ENCODE measurements at regions not wholly inside any gene's neighbourhood (a gene's known extent, or its start where the extent isn't known, plus 50 kb on each side); places are given as distances from the start of the nearest gene placed in this dataset.

- Histone ChIP-seq H3K4me3 (ENCODE audit: low read length) (no peak overlapping the region), H2AFZ (ENCODE audit: low read depth, low read length) (no peak overlapping the region), H3K9me3 (ENCODE audit: low read length) (no peaks in the 10 kb centered on the region), H4K20me1 (ENCODE audit: insufficient read depth) (no peaks in the 10 kb centered on the region), H3K9ac (ENCODE audit: low read length) (no peak overlapping the region), H3F3A (ENCODE audit: insufficient read depth, low read length, poor library complexity, severe bottlenecking) (no peaks in the 10 kb centered on the region), H3K27ac (ENCODE audit: low read length) (peak overlapping the region; percentile 34), H3K4me2 (ENCODE audit: low read length) (peak overlapping the region; percentile 37), H3K36me3 (ENCODE audit: insufficient read depth, low read length) (no peaks in the 10 kb centered on the region), H3K9me2 (ENCODE audit: insufficient read depth, low read length) (no peaks in the 10 kb centered on the region), H3K27me3 (ENCODE audit: insufficient read depth, low read depth, low read length) (no peaks in the 10 kb centered on the region), H3K79me2 (replicated peaks; ENCODE audit: insufficient read depth, low read length) (no peaks in the 10 kb centered on the region)
- TF ChIP-seq EP300 (conservative IDR thresholded peaks at IDR 0.05; ENCODE audit: poor library complexity, severe bottlenecking) = peak; percentile 62
- TF ChIP-seq SMC3 (conservative IDR thresholded peaks at IDR 0.05; ENCODE audit: poor library complexity) = no peak
Observed at GRCh38 chr6:93498713-93499112, 79.4 kb upstream of the EPHA7 start.

GRCh38 chr6:93496548-93496947, 77.2 kb upstream of the EPHA7 start:
- no peaks in the 10 kb centered on the region for H3F3A ChIP-seq (ENCODE audit: insufficient read depth, low read length, poor library complexity, severe bottlenecking)
- no peak overlapping the region for H3K4me2 ChIP-seq (ENCODE audit: low read length)
- H3K27ac ChIP-seq (ENCODE audit: low read length) = no peak overlapping the region
- no peaks in the 10 kb centered on the region for H3K27me3 ChIP-seq (ENCODE audit: insufficient read depth, low read depth, low read length)
- no peaks in the 10 kb centered on the region for H3K36me3 ChIP-seq (ENCODE audit: insufficient read depth, low read length)
- H2AFZ ChIP-seq (ENCODE audit: low read depth, low read length) = no peak overlapping the region
- H3K79me2 ChIP-seq (replicated peaks; ENCODE audit: insufficient read depth, low read length) = no peaks in the 10 kb centered on the region
- no peak overlapping the region for H3K4me3 ChIP-seq (ENCODE audit: low read length)
- H3K9ac ChIP-seq (ENCODE audit: low read length) = no peak overlapping the region
- TF ChIP-seq TAF1 (IDR thresholded peaks at IDR 0.05; ENCODE audit: low read depth) = no peak
- no peak for TF ChIP-seq RAD21 (conservative IDR thresholded peaks at IDR 0.05)
- no peak for TF ChIP-seq SMC3 (conservative IDR thresholded peaks at IDR 0.05; ENCODE audit: poor library complexity)
- TF ChIP-seq MXI1 (conservative IDR thresholded peaks at IDR 0.05; ENCODE audit: poor library complexity, severe bottlenecking) = no peak
- no peak for TF ChIP-seq CTCF (IDR thresholded peaks at IDR 0.05; ENCODE audit: poor library complexity, severe bottlenecking)
- TF ChIP-seq EP300 (conservative IDR thresholded peaks at IDR 0.05; ENCODE audit: poor library complexity, severe bottlenecking) = no peak
- no peak for TF ChIP-seq REST (IDR thresholded peaks at IDR 0.05; ENCODE audit: borderline replicate concordance)
- H3K9me3 ChIP-seq (ENCODE audit: low read length) = no peaks in the 10 kb centered on the region
- H3K9me2 ChIP-seq (ENCODE audit: insufficient read depth, low read length) = no peaks in the 10 kb centered on the region
- no peaks in the 10 kb centered on the region for H4K20me1 ChIP-seq (ENCODE audit: insufficient read depth)

GRCh38 chr6:93494057-93494456, 74.7 kb upstream of the EPHA7 start:
- Histone ChIP-seq H3K4me2 (ENCODE audit: low read length) (no peak overlapping the region), H3K9me3 (ENCODE audit: low read length) (no peaks in the 10 kb centered on the region), H3K36me3 (ENCODE audit: insufficient read depth, low read length) (no peaks in the 10 kb centered on the region), H3K27me3 (ENCODE audit: insufficient read depth, low read depth, low read length) (no peaks in the 10 kb centered on the region), H3K9me2 (ENCODE audit: insufficient read depth, low read length) (no peaks in the 10 kb centered on the region), H3K4me3 (ENCODE audit: low read length) (no peak overlapping the region), H3K27ac (ENCODE audit: low read length) (no peak overlapping the region), H4K20me1 (ENCODE audit: insufficient read depth) (no peaks in the 10 kb centered on the region), H3K9ac (ENCODE audit: low read length) (no peak overlapping the region), H2AFZ (ENCODE audit: low read depth, low read length) (no peak overlapping the region), H3K79me2 (replicated peaks; ENCODE audit: insufficient read depth, low read length) (no peaks in the 10 kb centered on the region), H3F3A (ENCODE audit: insufficient read depth, low read length, poor library complexity, severe bottlenecking) (no peaks in the 10 kb centered on the region)
- TF ChIP-seq REST (IDR thresholded peaks at IDR 0.05; ENCODE audit: borderline replicate concordance) (no peak), CTCF (IDR thresholded peaks at IDR 0.05; ENCODE audit: poor library complexity, severe bottlenecking) (no peak), TAF1 (IDR thresholded peaks at IDR 0.05; ENCODE audit: low read depth) (no peak), MXI1 (conservative IDR thresholded peaks at IDR 0.05; ENCODE audit: poor library complexity, severe bottlenecking) (no peak), EP300 (conservative IDR thresholded peaks at IDR 0.05; ENCODE audit: poor library complexity, severe bottlenecking) (no peak), POLR2AphosphoS5 (IDR thresholded peaks at IDR 0.05) (no peak), EZH2 (IDR thresholded peaks at IDR 0.05; ENCODE audit: borderline replicate concordance, insufficient read depth, low read length, poor library complexity, severe bottlenecking) (no peak), SMC3 (conservative IDR thresholded peaks at IDR 0.05; ENCODE audit: poor library complexity) (no peak), RAD21 (conservative IDR thresholded peaks at IDR 0.05) (no peak)

Measured in neural cell (in vitro differentiated cells).